Muscle of arm (tissue), 1 donor: ENCODE measurements at regions not wholly inside any gene's neighbourhood (a gene's known extent, or its start where the extent isn't known, plus 50 kb on each side); places are given as distances from the start of the nearest gene placed in this dataset.
"Not testable (repeated sequence)": the region's sequence is repeated elsewhere in the genome, so short reads cannot be mapped to it uniquely, and the experiment has no call there.

Experiments
- DNase-seq: peaks from one replicate; pipeline ENCODE4 v3.0.0-alpha.2; 2013

DNA sequence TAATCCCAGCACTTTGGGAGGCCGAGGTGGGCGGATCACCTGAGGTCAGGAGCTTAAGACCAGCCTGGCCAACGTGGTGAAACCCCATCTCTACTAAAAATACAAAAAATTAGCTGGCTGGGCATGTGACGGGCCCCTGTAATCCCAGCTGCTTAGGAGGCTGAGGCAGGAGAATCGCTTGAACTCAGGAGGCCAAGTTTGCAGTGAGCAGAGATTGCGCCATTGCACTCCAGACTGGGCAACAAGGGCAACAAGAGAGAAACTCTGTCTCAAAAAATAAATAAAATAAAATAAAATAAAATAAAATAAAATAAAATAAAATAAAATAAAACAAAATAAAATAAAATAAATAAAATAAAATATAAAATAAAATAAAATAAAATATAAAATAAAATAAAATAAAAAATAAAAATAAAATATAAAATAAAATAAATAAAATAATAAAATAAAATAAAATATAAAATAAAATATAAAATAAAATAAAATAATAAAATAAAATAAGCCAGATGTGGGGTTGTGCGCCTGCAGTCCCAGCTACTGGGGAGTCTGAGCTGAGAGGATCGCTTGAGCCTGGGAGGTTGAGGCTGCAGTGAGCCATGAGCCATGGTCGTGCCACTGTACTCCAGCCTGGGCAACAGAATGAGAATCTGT lies 49.8 kb upstream of the ITGB1 start:
- DNase-seq = not testable (repeated sequence)
